Tibial artery (tissue), 4 donors: ENCODE measurements at regions not wholly inside any gene's neighbourhood (a gene's known extent, or its start where the extent isn't known, plus 50 kb on each side); places are given as distances from the start of the nearest gene placed in this dataset.

Source experiments
- DNase-seq, 2 donors: peaks; one replicate each; pipeline ENCODE4 v3.0.0-alpha.2; 2019
- H3K27ac ChIP-seq, 2 donors: fragments of 200-600 bp; sonication (generic) in 1 of 2; 1 replicate in 1 of 2; 2 replicates in 1 of 2; pipeline ENCODE4 v1.5.1; 2018 to 2019; ENCODE audit warnings: mild to moderate bottlenecking in 1 of 2
- H3K27me3 ChIP-seq, 2 donors: fragments of 200-600 bp; sonication (generic) in 1 of 2; one replicate each; pipeline versions ENCODE4 v1.5.1 to v1.6.0; 2016 to 2019
- H3K36me3 ChIP-seq, 3 donors: fragments of 200-600 bp; sonication (generic) in 2 of 3; one replicate each; pipeline ENCODE4 v1.5.1; 2016 to 2019; ENCODE audit warnings: mild to moderate bottlenecking in 2 of 3
- H3K4me1 ChIP-seq, 4 donors: fragments of 200-600 bp; sonication (generic) in 2 of 4; 1 replicate in 3 of 4; 2 replicates in 1 of 4; pipeline ENCODE4 v1.5.1; 2016 to 2019
- H3K4me3 ChIP-seq, 2 donors: fragments of 200-600 bp; sonication (generic) in 1 of 2; 1 replicate in 1 of 2; 2 replicates in 1 of 2; pipeline ENCODE4 v1.5.1; 2018 to 2019; ENCODE audit warnings: mild to moderate bottlenecking in 2 of 2
- H3K9me3 ChIP-seq, 3 donors: fragments of 200-600 bp; sonication (generic) in 1 of 3; one replicate each; pipeline ENCODE4 v1.5.1; 2016 to 2019
- intact Hi-C: fragments of 100-400 bp; cut with DNase I; formaldehyde crosslinking; loops from one replicate; pipeline ENCODE4 v1.15.0; 2023; ENCODE audit warnings: low total_unique reads
- TF ChIP-seq, protein P1 (sequence below), 2 experiments: fragments of 200-600 bp in 1 of 2; fragments of 450-650 bp in 1 of 2; IDR thresholded peaks; one replicate each; pipeline ENCODE4 v1.5.1; 2017 to 2019; ENCODE audit warnings: antibody characterized with exemption in 2 of 2, mild to moderate bottlenecking in 1 of 2, moderate library complexity in 1 of 2

DNA sequence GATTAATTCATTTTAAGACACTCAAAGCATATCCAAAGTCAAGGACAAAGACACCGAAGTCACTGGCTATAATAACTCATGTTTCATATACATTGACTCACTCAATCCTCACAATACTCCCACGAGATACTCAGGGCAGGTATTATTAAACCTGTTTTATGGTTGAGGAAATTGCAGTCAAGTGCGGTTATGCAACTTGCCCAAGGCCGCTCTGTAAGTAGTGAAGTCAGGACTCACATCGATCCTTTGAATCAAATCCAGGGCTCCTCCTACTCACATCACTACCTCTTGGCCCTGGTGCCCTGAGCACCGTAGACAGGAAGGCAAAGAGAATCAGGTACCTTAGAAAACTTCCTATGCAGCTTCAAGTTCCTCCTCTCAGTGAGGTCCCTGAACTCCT is 87.8 kb upstream of the APC start:
- H3K9me3 ChIP-seq = no peaks in the 10 kb centered on the region
- H3K4me1 ChIP-seq = no peaks in the 10 kb centered on the region
- TF ChIP-seq, protein P1, sequence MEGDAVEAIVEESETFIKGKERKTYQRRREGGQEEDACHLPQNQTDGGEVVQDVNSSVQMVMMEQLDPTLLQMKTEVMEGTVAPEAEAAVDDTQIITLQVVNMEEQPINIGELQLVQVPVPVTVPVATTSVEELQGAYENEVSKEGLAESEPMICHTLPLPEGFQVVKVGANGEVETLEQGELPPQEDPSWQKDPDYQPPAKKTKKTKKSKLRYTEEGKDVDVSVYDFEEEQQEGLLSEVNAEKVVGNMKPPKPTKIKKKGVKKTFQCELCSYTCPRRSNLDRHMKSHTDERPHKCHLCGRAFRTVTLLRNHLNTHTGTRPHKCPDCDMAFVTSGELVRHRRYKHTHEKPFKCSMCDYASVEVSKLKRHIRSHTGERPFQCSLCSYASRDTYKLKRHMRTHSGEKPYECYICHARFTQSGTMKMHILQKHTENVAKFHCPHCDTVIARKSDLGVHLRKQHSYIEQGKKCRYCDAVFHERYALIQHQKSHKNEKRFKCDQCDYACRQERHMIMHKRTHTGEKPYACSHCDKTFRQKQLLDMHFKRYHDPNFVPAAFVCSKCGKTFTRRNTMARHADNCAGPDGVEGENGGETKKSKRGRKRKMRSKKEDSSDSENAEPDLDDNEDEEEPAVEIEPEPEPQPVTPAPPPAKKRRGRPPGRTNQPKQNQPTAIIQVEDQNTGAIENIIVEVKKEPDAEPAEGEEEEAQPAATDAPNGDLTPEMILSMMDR (IDR thresholded peaks at IDR 0.05) = no peak
- no peak for DNase-seq
- no peaks in the 10 kb centered on the region for H3K27me3 ChIP-seq
- H3K4me3 ChIP-seq = no peak overlapping the region
- intact Hi-C loops = no loop called here
- H3K36me3 ChIP-seq = no peaks in the 10 kb centered on the region
- H3K27ac ChIP-seq = no peak overlapping the region

DNA sequence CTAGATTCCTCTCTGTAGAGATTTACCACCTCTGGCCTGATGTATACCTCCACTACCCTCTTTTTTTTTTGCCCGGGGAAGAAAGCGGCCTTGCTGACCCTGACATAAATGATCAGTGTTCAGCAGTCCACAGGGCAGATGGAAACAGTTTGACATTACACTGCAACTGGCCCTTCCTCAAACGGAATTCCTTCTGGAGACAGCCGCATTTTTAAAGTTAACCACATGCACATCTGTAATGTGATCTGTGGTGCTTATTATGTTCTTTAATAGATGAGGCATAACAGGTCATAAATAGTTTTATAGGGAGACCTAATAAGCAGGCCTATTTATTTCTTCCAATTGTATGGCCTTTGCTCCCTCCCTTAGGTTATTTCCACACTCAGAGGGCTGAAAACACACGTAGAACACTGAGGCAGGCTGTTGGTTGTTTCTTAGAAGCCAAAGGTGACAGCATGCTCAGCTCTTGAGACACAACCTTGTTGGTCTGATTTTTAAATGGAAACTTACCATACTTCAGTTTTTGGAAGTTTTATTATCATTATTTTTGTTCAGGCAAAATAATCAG is 84.0 kb upstream of the APC start:
- H3K4me1 ChIP-seq = no peaks in the 10 kb centered on the region
- intact Hi-C loops = no loop called here
- no peaks in the 10 kb centered on the region for H3K9me3 ChIP-seq
- H3K36me3 ChIP-seq = no peaks in the 10 kb centered on the region
- H3K27me3 ChIP-seq = no peaks in the 10 kb centered on the region
- no peak for DNase-seq
- TF ChIP-seq, protein P1 (IDR thresholded peaks at IDR 0.05) = no peak
- H3K4me3 ChIP-seq = no peak overlapping the region
- no peak overlapping the region for H3K27ac ChIP-seq

DNA sequence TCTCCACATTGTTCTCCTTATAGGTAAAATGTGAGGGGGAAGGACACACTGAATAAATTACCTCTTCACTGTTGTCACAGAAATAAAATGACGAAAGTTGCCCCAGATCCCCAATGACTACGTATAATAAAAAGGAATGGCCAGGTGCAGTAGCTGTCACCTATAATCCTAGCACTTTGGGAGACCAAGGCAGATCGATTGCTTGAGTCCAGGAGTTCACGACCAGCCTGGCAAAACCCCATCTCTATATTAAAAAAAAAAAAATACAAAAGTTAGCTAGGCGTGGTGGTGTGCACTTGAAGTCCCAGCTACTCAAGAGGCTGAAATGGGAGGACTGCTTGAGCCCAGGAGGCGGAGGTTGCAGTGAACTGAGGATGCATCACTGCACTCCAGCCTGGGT is 82.2 kb upstream of the APC start:
- no peaks in the 10 kb centered on the region for H3K27me3 ChIP-seq
- no peaks in the 10 kb centered on the region for H3K4me1 ChIP-seq
- H3K36me3 ChIP-seq = no peaks in the 10 kb centered on the region
- H3K9me3 ChIP-seq = no peaks in the 10 kb centered on the region
- DNase-seq = no peak
- intact Hi-C loops = no loop called here
- no peak overlapping the region for H3K4me3 ChIP-seq
- no peak overlapping the region for H3K27ac ChIP-seq
- TF ChIP-seq, protein P1 (IDR thresholded peaks at IDR 0.05) = no peak

DNA sequence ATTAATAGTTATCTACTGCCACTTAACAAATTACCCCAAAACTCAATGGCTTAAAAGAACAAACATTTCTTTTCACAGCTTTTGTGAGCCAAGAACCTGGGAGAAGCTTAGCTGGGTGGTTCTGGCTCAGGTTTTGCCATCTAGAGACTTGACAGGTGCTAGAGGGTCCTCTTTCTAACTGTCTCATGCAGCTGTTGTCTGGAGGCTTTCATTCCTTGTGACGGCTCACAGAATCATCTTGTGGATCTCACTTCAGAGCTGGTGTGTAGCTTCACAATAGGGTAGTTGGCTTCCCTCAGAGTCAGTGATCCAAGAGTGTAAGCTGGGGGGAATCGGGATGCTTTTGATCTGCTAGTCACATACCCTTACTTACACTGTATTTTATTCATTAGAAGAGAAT is 81.2 kb upstream of the APC start:
- Histone ChIP-seq H3K4me1 (no peaks in the 10 kb centered on the region), H3K4me3 (no peak overlapping the region), H3K36me3 (no peaks in the 10 kb centered on the region), H3K27ac (no peak overlapping the region), H3K9me3 (no peaks in the 10 kb centered on the region), H3K27me3 (no peaks in the 10 kb centered on the region)
- DNase-seq = no peak
- intact Hi-C loops = no loop called here
- TF ChIP-seq, protein P1 (IDR thresholded peaks at IDR 0.05) = no peak

DNA sequence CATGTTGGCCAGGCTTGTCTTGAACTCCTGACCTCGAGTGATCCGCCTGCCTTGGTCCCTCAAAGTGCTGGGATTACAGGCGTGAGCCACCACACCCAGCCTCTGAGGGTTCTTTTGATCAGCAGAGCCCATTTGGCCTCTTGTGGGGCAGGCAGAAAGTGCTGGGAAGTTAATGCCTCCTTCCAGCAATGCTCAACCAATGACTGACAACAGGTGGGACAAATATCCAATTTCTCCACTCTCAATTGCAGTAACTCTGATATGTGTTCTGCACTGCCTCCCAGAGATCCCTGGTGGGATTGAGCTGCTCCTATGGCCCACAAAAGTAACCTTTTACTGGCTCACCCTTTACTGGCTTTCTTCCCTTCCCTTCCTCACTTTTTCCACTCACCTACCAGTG is 79.9 kb upstream of the APC start:
- H3K4me1 ChIP-seq = no peaks in the 10 kb centered on the region
- intact Hi-C loops = no loop called here
- H3K27ac ChIP-seq = no peak overlapping the region
- TF ChIP-seq, protein P1 (IDR thresholded peaks at IDR 0.05) = no peak
- no peaks in the 10 kb centered on the region for H3K36me3 ChIP-seq
- no peaks in the 10 kb centered on the region for H3K27me3 ChIP-seq
- no peaks in the 10 kb centered on the region for H3K9me3 ChIP-seq
- no peak overlapping the region for H3K4me3 ChIP-seq
- no peak for DNase-seq

DNA sequence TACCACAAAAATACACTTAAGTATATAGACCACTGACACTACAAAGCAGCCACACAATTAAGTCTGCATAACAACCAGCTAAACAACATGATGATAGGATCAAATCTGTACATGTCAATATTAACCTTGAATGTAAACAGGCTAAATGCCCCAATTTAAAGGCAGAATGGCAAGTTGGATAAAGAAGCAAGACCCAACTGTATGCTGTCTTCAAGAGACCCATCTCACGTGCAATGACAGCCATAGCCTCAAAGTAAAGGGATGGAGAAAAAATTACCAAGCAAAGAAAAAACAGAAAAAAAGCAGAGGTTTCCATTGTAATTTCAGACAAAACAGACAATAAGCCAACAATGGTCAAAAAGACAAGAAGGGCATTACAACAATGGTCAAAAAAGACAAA is 77.3 kb upstream of the APC start:
- no peaks in the 10 kb centered on the region for H3K4me1 ChIP-seq
- no peaks in the 10 kb centered on the region for H3K36me3 ChIP-seq
- TF ChIP-seq, protein P1 (IDR thresholded peaks at IDR 0.05) = no peak
- no peak for DNase-seq
- H3K4me3 ChIP-seq = no peak overlapping the region
- intact Hi-C loops = no loop called here
- H3K27ac ChIP-seq = no peak overlapping the region
- H3K27me3 ChIP-seq = no peaks in the 10 kb centered on the region
- no peaks in the 10 kb centered on the region for H3K9me3 ChIP-seq
